ENCODE measurements at regions not wholly inside any gene's neighbourhood (a gene's known extent, or its start where the extent isn't known, plus 50 kb on each side); places are given as distances from the start of the nearest gene placed in this dataset.

- H3K4me1 Mint-ChIP-seq, result no peaks in the 10 kb centered on the region
- no peak overlapping the region for H3K4me3 Mint-ChIP-seq
- peaks cover 0 to 2% (median 0%) of the 10 kb centered on the region in 3 donors for H3K9me3 Mint-ChIP-seq
- peaks cover 2% of the 10 kb centered on the region for H3K27me3 Mint-ChIP-seq
- H3K27ac Mint-ChIP-seq, result no peak overlapping the region
- H3K36me3 Mint-ChIP-seq, result no peaks in the 10 kb centered on the region
These were observed 856.6 kb downstream of the MAT2B start for GRCh38 chr5:164361986-164362385.

- peaks cover 2% of the 10 kb centered on the region for H3K27me3 Mint-ChIP-seq
- H3K4me3 Mint-ChIP-seq, result no peak overlapping the region
- no peaks in the 10 kb centered on the region for H3K4me1 Mint-ChIP-seq
- no peak overlapping the region for H3K27ac Mint-ChIP-seq
- H3K36me3 Mint-ChIP-seq, result no peaks in the 10 kb centered on the region
- H3K9me3 Mint-ChIP-seq, result peaks cover 0 to 2% (median 0%) of the 10 kb centered on the region in 3 donors
These were observed 857.4 kb downstream of the MAT2B start for GRCh38 chr5:164362835-164363234.

GRCh38 chr5:164364237-164365208 is 859.1 kb downstream of the MAT2B start:
- H3K9me3 Mint-ChIP-seq, result peaks cover 0 to 2% (median 0%) of the 10 kb centered on the region in 3 donors
- no peaks in the 10 kb centered on the region for H3K4me1 Mint-ChIP-seq
- H3K27me3 Mint-ChIP-seq, result peaks cover 2% of the 10 kb centered on the region
- H3K36me3 Mint-ChIP-seq, result no peaks in the 10 kb centered on the region
- no peak overlapping the region for H3K27ac Mint-ChIP-seq
- H3K4me3 Mint-ChIP-seq, result no peak overlapping the region

- Mint-ChIP-seq H3K36me3 (no peaks in the 10 kb centered on the region), H3K27ac (no peak overlapping the region)
These were observed 865.4 kb downstream of the MAT2B start for GRCh38 chr5:164370841-164371240.

GRCh38 chr5:164372892-164373291 is 867.5 kb downstream of the MAT2B start:
- H3K27ac Mint-ChIP-seq, result no peak overlapping the region
- H3K9me3 Mint-ChIP-seq, result peaks cover 0 to 2% (median 0%) of the 10 kb centered on the region in 3 donors
- H3K4me1 Mint-ChIP-seq, result no peaks in the 10 kb centered on the region
- H3K4me3 Mint-ChIP-seq, result no peak overlapping the region
- H3K36me3 Mint-ChIP-seq, result no peaks in the 10 kb centered on the region
- H3K27me3 Mint-ChIP-seq, result no peaks in the 10 kb centered on the region

More at GRCh38 chr5:164370841-164371240, 865.4 kb downstream of the MAT2B start:
- Mint-ChIP-seq H3K4me3 (no peak overlapping the region), H3K27me3 (no peaks in the 10 kb centered on the region), H3K4me1 (no peaks in the 10 kb centered on the region), H3K9me3 (peaks cover 0 to 2% (median 0%) of the 10 kb centered on the region in 3 donors)

DNA sequence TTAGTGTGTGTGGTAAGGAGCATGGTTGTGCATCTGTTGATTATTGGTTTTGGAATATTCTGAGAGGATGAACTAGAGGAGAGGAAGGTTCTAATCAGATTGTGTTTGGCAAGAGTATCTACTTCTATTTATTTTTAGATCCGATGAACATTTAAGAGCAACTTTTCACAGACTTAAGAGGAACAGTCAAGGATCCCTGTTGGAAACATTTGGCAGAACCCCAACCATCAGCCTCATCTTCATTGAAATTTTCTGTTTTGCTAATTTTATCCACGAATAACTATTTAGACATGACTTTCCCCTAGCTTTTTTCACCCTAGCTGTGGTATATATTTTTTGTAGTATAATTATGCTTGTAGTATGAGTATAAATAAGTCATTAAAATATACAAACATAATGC is 868.5 kb downstream of the MAT2B start:
- H3K9me3 Mint-ChIP-seq, result peaks cover 0 to 2% (median 2%) of the 10 kb centered on the region in 3 donors
- no peak overlapping the region for H3K4me3 Mint-ChIP-seq
- H3K4me1 Mint-ChIP-seq, result no peaks in the 10 kb centered on the region
- no peak overlapping the region for H3K27ac Mint-ChIP-seq
- H3K36me3 Mint-ChIP-seq, result no peaks in the 10 kb centered on the region
- H3K27me3 Mint-ChIP-seq, result no peaks in the 10 kb centered on the region

- Mint-ChIP-seq H3K36me3 (no peaks in the 10 kb centered on the region), H3K4me1 (no peaks in the 10 kb centered on the region), H3K27ac (no peak overlapping the region), H3K9me3 (peaks cover 0 to 7% (median 2%) of the 10 kb centered on the region in 3 donors), H3K4me3 (no peak overlapping the region), H3K27me3 (no peaks in the 10 kb centered on the region)
These were observed 869.6 kb downstream of the MAT2B start for GRCh38 chr5:164375051-164375450.

DNA sequence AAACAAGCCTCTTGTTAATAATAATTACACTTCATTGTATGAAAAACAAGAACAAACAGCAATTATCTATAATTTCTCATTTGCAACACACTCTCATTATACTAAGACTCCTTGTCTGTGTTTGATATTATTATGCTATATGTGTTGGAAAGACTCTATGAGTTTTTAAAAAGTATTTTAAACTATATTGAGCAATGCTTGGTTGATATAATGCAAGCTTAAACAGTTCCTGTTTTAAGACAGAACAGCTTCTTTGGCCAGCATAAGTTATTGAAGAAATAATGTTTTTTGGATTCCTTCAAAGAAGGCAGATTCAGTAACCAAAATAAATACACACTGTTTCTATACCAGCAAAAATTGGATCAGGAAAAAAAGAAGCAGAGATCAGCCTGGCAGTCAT is 871.4 kb downstream of the MAT2B start:
- H3K9me3 Mint-ChIP-seq, result peaks cover 0 to 7% (median 2%) of the 10 kb centered on the region in 3 donors
- H3K4me3 Mint-ChIP-seq, result no peak overlapping the region
- H3K4me1 Mint-ChIP-seq, result no peaks in the 10 kb centered on the region
- H3K36me3 Mint-ChIP-seq, result no peaks in the 10 kb centered on the region
- H3K27ac Mint-ChIP-seq, result no peak overlapping the region
- no peaks in the 10 kb centered on the region for H3K27me3 Mint-ChIP-seq

GRCh38 chr5:164377746-164378145 is 872.3 kb downstream of the MAT2B start:
- Mint-ChIP-seq H3K27me3 (no peaks in the 10 kb centered on the region), H3K27ac (no peak overlapping the region), H3K4me3 (no peak overlapping the region), H3K36me3 (no peaks in the 10 kb centered on the region), H3K9me3 (peaks cover 0 to 12% (median 2%) of the 10 kb centered on the region in 3 donors), H3K4me1 (no peaks in the 10 kb centered on the region)

DNA sequence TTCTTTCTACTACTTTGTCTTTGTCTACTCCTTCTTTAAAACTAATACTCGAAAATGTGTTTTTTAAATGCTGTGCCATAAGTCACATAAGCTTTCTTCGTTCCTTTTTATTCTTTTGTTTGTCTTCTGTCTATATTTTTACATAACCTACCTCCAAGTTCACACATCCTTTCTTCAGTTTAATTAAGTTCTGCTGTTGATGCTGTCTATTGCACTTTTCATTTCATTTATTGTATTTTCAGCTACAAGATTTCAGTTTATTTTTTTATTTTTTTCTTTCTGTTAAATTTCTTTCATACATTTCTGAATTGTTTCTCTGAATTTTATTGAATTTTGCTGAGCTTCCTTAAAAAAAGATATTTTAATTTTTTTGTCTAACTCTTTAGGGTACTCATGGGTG is 878.2 kb downstream of the MAT2B start:
- H3K36me3 Mint-ChIP-seq, result no peaks in the 10 kb centered on the region

DNA sequence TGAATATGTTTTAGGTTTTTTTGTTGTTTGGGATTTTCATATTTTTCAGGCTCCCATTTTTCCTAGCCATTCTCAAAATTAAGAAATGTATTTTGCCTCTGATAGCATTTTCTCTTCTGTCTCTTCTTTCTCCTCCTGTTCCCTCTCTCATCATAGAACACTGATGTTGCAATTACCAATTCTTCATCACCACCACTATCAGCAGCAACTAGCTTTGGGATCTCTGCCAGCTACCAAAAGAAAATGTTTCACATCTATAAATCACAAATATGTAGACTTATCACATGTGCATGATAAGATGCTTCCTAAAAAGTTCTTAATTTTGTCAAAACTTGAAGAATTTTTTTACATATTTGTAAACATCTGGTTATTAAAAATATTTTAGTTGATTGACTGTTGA is 887.1 kb downstream of the MAT2B start:
- no peaks in the 10 kb centered on the region for H3K4me1 Mint-ChIP-seq
- H3K36me3 Mint-ChIP-seq, result peaks cover 3% of the 10 kb centered on the region
- peaks cover 0 to 3% (median 0%) of the 10 kb centered on the region in 3 donors for H3K9me3 Mint-ChIP-seq
- no peak overlapping the region for H3K27ac Mint-ChIP-seq
- H3K4me3 Mint-ChIP-seq, result no peak overlapping the region
- H3K27me3 Mint-ChIP-seq, result no peaks in the 10 kb centered on the region

More for the DNA sequence above, 878.2 kb downstream of the MAT2B start:
- peak overlapping the region in 1 of 4 donors; percentile 52 for H3K4me3 Mint-ChIP-seq
- H3K4me1 Mint-ChIP-seq, result no peaks in the 10 kb centered on the region
- peaks cover 7 to 19% (median 10%) of the 10 kb centered on the region in 3 donors for H3K9me3 Mint-ChIP-seq
- H3K27me3 Mint-ChIP-seq, result no peaks in the 10 kb centered on the region
- no peak overlapping the region for H3K27ac Mint-ChIP-seq

DNA sequence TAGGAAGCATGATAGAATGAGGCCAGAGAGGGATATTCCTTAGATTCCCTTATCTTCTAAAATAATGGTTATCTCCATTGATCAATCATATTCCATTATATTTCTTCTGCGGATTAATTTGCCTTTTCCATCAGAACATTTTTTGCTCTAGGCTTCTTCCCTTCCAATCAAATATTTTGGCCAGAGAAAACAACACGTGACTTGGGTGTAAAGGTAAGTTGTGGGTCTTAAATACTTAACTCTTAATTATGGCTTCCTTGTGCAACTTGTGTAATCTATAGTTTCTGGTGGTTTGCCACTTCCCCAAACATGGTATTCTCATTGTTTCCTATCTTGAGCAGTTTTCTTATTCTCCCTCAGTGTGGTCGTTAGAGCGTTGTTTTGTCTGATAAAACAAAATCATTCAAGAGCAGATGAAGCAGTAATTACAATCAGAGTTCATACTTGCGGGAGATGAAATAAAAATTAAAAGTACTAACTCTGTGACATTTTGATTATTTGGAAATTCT is 889.3 kb downstream of the MAT2B start:
- Mint-ChIP-seq H3K27me3 (no peaks in the 10 kb centered on the region), H3K4me3 (no peak overlapping the region), H3K36me3 (peaks cover 3% of the 10 kb centered on the region), H3K9me3 (peaks cover 0 to 3% (median 0%) of the 10 kb centered on the region in 3 donors), H3K4me1 (no peaks in the 10 kb centered on the region), H3K27ac (no peak overlapping the region)

GRCh38 chr5:164412531-164412930 is 907.1 kb downstream of the MAT2B start:
- Mint-ChIP-seq H3K4me3 (no peak overlapping the region), H3K27me3 (no peaks in the 10 kb centered on the region), H3K4me1 (no peaks in the 10 kb centered on the region), H3K27ac (no peak overlapping the region), H3K9me3 (peaks cover 0 to 3% (median 0%) of the 10 kb centered on the region in 3 donors), H3K36me3 (no peaks in the 10 kb centered on the region)

DNA sequence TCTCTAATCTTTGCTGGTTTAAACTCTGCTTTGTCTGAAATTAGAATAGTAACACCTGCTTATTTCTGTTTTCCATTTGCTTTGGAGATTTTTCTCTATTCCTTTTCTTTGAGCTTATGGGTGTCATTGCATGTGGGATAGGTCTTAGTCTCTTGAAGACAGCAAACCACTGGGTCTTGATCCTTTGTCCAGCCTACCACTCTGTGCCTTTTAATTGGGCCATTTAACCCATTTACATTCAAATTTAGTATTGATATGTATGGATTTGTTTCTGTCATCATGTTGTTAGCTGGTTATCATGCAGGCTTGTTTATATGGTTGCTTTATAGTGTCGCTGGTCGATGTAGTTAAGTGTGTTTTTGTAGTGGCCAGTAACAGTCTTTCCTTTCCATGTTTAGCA is 914.7 kb downstream of the MAT2B start:
- Mint-ChIP-seq H3K9me3 (peaks cover 4 to 13% (median 6%) of the 10 kb centered on the region in 3 donors), H3K4me3 (no peak overlapping the region), H3K4me1 (no peaks in the 10 kb centered on the region), H3K27ac (no peak overlapping the region), H3K36me3 (no peaks in the 10 kb centered on the region), H3K27me3 (peaks cover 1% of the 10 kb centered on the region)

DNA sequence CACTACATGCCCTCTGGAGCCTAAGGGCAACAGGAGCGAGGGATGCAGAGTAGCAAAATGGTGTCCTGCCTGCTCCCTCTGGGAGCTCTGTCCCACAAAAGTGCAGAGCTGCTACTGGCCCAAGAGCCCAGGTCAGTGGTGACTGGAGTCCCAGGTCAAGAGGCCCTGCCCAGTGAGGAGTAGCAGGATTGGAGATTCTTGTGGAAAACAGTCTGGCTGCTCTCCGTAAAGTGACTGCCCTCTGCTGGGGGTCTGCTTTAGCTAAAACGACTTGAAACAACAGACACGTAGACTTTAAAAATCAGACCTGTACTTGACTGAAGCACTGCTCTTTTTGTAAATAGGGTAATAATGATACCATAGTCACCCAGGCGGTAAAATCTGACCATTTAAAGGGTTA is 917.0 kb downstream of the MAT2B start:
- Mint-ChIP-seq H3K4me3 (no peak overlapping the region), H3K27me3 (peaks cover 1% of the 10 kb centered on the region), H3K36me3 (no peaks in the 10 kb centered on the region), H3K27ac (no peak overlapping the region), H3K9me3 (peaks cover 4 to 10% (median 8%) of the 10 kb centered on the region in 3 donors), H3K4me1 (no peaks in the 10 kb centered on the region)

All from IgD-negative memory B cell (primary cell).